HCT116 (cell line): ENCODE measurements at regions not wholly inside any gene's neighbourhood (a gene's known extent, or its start where the extent isn't known, plus 50 kb on each side); places are given as distances from the start of the nearest gene placed in this dataset.

ENCODE experiments used
- ATAC-seq: fragments of 200-7000 bp; cut with Tn5 transposase; 2 replicates; pipeline ENCODE4 v1.9.1; 2020; ENCODE audit warnings: mild to moderate bottlenecking, moderate library complexity
- BruUV-seq: library from RNA; stranded (reverse); fragments of 400-500 nt; replicated peaks from 2 replicates; lab custom pipeline; 2021; lab: Mats Ljungman, UMichigan
- CTCF ChIA-PET: fragments of 300-600 bp; sonication (Branson Sonifier 250); formaldehyde crosslinking; loops from one replicate; lab custom pipeline; 2021; ENCODE audit warnings: antibody characterized with exemption; lab: Charles Lee
- POLR2A ChIA-PET: fragments of 300-600, 350-600 bp; sonication (Branson Sonifier 250); formaldehyde crosslinking; loops from one replicate; lab custom pipeline; 2021; ENCODE audit warnings: antibody characterized with exemption; lab: Charles Lee
- RAD21 ChIA-PET, 2 experiments: fragments of 300-600 bp; sonication (Branson Sonifier 250); formaldehyde crosslinking; loops; one replicate each; lab custom pipeline; 2023; ENCODE audit warnings: low total read pairs in 2 of 2; ENCODE audit not compliant: uncharacterized antibody in 2 of 2, unreplicated experiment in 2 of 2, low non-redundant PET in 1 of 2; lab: Charles Lee
- DNase-seq: peaks from one replicate; pipeline ENCODE4 v3.0.0-alpha.2; 2010; ENCODE audit warnings: low read depth, low spot score
- H2AFZ ChIP-seq: fragments of 200-600 bp; shearing (Covaris generic), sonication (generic); 2 replicates; pipeline ENCODE4 v1.6.1; 2017; ENCODE audit warnings: low read depth, mixed run types, mixed read lengths, antibody characterized with exemption, low read length; ENCODE audit not compliant: poor library complexity, severe bottlenecking
- H3K27ac ChIP-seq: 2 replicates; pipeline ENCODE4 v1.5.1; 2012; ENCODE audit warnings: low read depth, low read length
- H3K27me3 ChIP-seq: fragments of 200-600 bp; sonication (generic); 2 replicates; pipeline ENCODE4 v1.6.1; 2016; ENCODE audit warnings: mixed run types, low read length, mixed read lengths; ENCODE audit not compliant: insufficient read depth
- H3K36me3 ChIP-seq, 2 experiments: fragments of 200-500 bp in 1 of 2; fragments of 200-600 bp in 1 of 2; sonication (Bioruptor generic) in 1 of 2; sonication (generic) in 1 of 2; 2 replicates each; pipeline versions ENCODE4 v1.5.1 to v1.6.1; 2014 to 2016; ENCODE audit warnings: low read length in 2 of 2, inconsistent platforms in 1 of 2, mixed read lengths in 1 of 2, mixed run types in 1 of 2; ENCODE audit not compliant: insufficient read depth in 2 of 2, control insufficient read depth in 1 of 2
- H3K4me1 ChIP-seq, 2 experiments: fragments of 200-600 bp in 1 of 2; sonication (generic) in 1 of 2; 2 replicates each; pipeline versions ENCODE4 v1.5.1 to v1.6.1; 2012 to 2017; ENCODE audit warnings: low read length in 2 of 2, inconsistent platforms in 1 of 2, mild to moderate bottlenecking in 1 of 2, mixed read lengths in 1 of 2, mixed run types in 1 of 2, moderate library complexity in 1 of 2; ENCODE audit not compliant: insufficient read depth in 2 of 2, control insufficient read depth in 1 of 2
- H3K4me2 ChIP-seq: fragments of 200-600 bp; sonication (generic); 2 replicates; pipeline ENCODE4 v1.6.1; 2017; ENCODE audit warnings: mixed run types, low read length, mixed read lengths
- H3K4me3 ChIP-seq, 2 experiments: fragments of 200-600 bp in 1 of 2; sonication (generic) in 1 of 2; replicated peaks in 1 of 2; 2 replicates each; pipeline ENCODE4 v1.5.1; 2011 to 2016; ENCODE audit warnings: low read length in 2 of 2, control low read depth in 1 of 2, low read depth in 1 of 2, mild to moderate bottlenecking in 1 of 2, mixed read lengths in 1 of 2, mixed run types in 1 of 2
- H3K79me2 ChIP-seq: fragments of 200-600 bp; sonication (generic); 2 replicates; pipeline ENCODE4 v1.6.1; 2017; ENCODE audit warnings: mild to moderate bottlenecking, mixed run types, low read length, moderate library complexity, mixed read lengths; ENCODE audit not compliant: insufficient read depth
- H3K9ac ChIP-seq: fragments of 200-600 bp; sonication (generic); 2 replicates; pipeline ENCODE4 v1.6.1; 2016; ENCODE audit warnings: low read length, mixed read lengths
- H3K9me2 ChIP-seq: fragments of 200-600 bp; sonication (generic), shearing (Covaris generic); 2 replicates; pipeline ENCODE4 v1.6.1; 2017; ENCODE audit warnings: mixed run types, mild to moderate bottlenecking, moderate library complexity; ENCODE audit not compliant: insufficient read depth
- H3K9me3 ChIP-seq, 2 experiments: fragments of 200-500 bp in 1 of 2; fragments of 200-600 bp in 1 of 2; sonication (Bioruptor generic) in 1 of 2; sonication (generic) in 1 of 2; 2 replicates each; pipeline ENCODE4 v1.6.1; 2014 to 2017; ENCODE audit warnings: low read length in 2 of 2, mixed read lengths in 2 of 2, inconsistent platforms in 1 of 2, low read depth in 1 of 2, mild to moderate bottlenecking in 1 of 2, mixed run types in 1 of 2, moderate library complexity in 1 of 2; ENCODE audit not compliant: control insufficient read depth in 1 of 2, insufficient read depth in 1 of 2
- H4K20me1 ChIP-seq: fragments of 200-600 bp; sonication (generic), shearing (Covaris generic); 2 replicates; pipeline ENCODE4 v1.6.1; 2017; ENCODE audit warnings: mixed run types, mild to moderate bottlenecking, moderate library complexity; ENCODE audit not compliant: insufficient read depth
- CBX3 ChIP-seq: IDR thresholded peaks from 2 replicates; pipeline ENCODE4 v1.6.1; 2012; ENCODE audit warnings: low read depth
- CEBPB ChIP-seq: IDR thresholded peaks from 2 replicates; pipeline ENCODE4 v1.6.1; 2012; ENCODE audit warnings: low read depth
- EGR1 ChIP-seq: IDR thresholded peaks from 2 replicates; pipeline ENCODE4 v1.6.1; 2012; ENCODE audit warnings: low read depth
- EZH2 ChIP-seq: fragments of 200-600 bp; sonication (generic); IDR thresholded peaks from 2 replicates; pipeline ENCODE4 v1.6.1; 2017; ENCODE audit warnings: antibody characterized with exemption, mixed run types
- EZH2phosphoT487 ChIP-seq: fragments of 200-600 bp; IDR thresholded peaks from 2 replicates; pipeline ENCODE4 v1.6.1; 2018; ENCODE audit warnings: antibody characterized with exemption, borderline replicate concordance
- RAD21 ChIP-seq: IDR thresholded peaks from 2 replicates; pipeline ENCODE4 v1.6.1; 2012; ENCODE audit warnings: low read depth, mild to moderate bottlenecking
- SIN3A ChIP-seq: IDR thresholded peaks from 2 replicates; pipeline ENCODE4 v1.6.1; 2012; ENCODE audit warnings: low read depth
- SP1 ChIP-seq: IDR thresholded peaks from 2 replicates; pipeline ENCODE4 v1.6.1; 2012; ENCODE audit warnings: low read depth
- SRF ChIP-seq: IDR thresholded peaks from 2 replicates; pipeline ENCODE4 v1.6.1; 2012; ENCODE audit warnings: low read depth
- TCF7L2 ChIP-seq: IDR thresholded peaks from 2 replicates; pipeline ENCODE4 v1.7.0; 2011; ENCODE audit warnings: borderline replicate concordance, inconsistent platforms; ENCODE audit not compliant: insufficient read depth, insufficient read length; ENCODE audit errors: extremely low read depth
- ZFX ChIP-seq: fragments of 450-650 bp; IDR thresholded peaks from 2 replicates; pipeline ENCODE4 v1.6.1; 2017
- ZNF274 ChIP-seq: fragments of 200-500 bp; sonication (Bioruptor generic); IDR thresholded peaks from 2 replicates; pipeline ENCODE4 v1.6.1; 2014; ENCODE audit warnings: mild to moderate bottlenecking, low read depth, low read length, inconsistent platforms
- intact Hi-C: fragments of 100-400 bp; cut with micrococcal nuclease; formaldehyde crosslinking; loops from 2 replicates; pipeline ENCODE4 v1.10.0; 2022
- TF ChIP-seq, protein P1 (sequence below): IDR thresholded peaks from 2 replicates; pipeline ENCODE4 v1.6.1; 2011; ENCODE audit warnings: mild to moderate bottlenecking, low read length, moderate library complexity; ENCODE audit not compliant: insufficient replicate concordance; ENCODE audit errors: extremely low read depth

- ATAC-seq (no peak), DNase-seq (no peak)
- no peaks in the 10 kb centered on the region for H3K9me2 ChIP-seq
- H3K27ac ChIP-seq = no peak overlapping the region
- BruUV-seq = no TSS peak
- H3K9me3 ChIP-seq = no peaks in the 10 kb centered on the region
- ChIA-PET RAD21 (no interaction called here), POLR2A (no interaction called here), CTCF (no interaction called here)
- no peak overlapping the region for H3K9ac ChIP-seq
- H3K36me3 ChIP-seq = no peaks in the 10 kb centered on the region
- H2AFZ ChIP-seq = no peak overlapping the region
- no peaks in the 10 kb centered on the region for H3K27me3 ChIP-seq
- no peaks in the 10 kb centered on the region for H3K4me1 ChIP-seq
- no peak overlapping the region for H3K4me3 ChIP-seq
- no peak overlapping the region for H3K4me2 ChIP-seq
- no peaks in the 10 kb centered on the region for H3K79me2 ChIP-seq
- intact Hi-C loops = no loop called here
- TF ChIP-seq EZH2 = no peak
- TF ChIP-seq SRF = no peak
- no peaks in the 10 kb centered on the region for H4K20me1 ChIP-seq
Observed at GRCh38 chr5:59992206-59992605, 98.7 kb upstream of the PDE4D start.

- BruUV-seq = no TSS peak
- no peak overlapping the region for H3K4me3 ChIP-seq
- H4K20me1 ChIP-seq = no peaks in the 10 kb centered on the region
- RAD21 ChIA-PET = no interaction called here
- no peak for DNase-seq
- intact Hi-C loops = no loop called here
- no peaks in the 10 kb centered on the region for H3K27me3 ChIP-seq
- TF ChIP-seq EGR1 (no peak), SIN3A (no peak), RAD21 (no peak), SRF (no peak), ZNF274 (no peak), EZH2 (no peak), EZH2phosphoT487 (no peak), CBX3 (no peak), CEBPB (no peak), SP1 (no peak), ZFX (no peak), TCF7L2 (no peak)
- TF ChIP-seq, protein P1, sequence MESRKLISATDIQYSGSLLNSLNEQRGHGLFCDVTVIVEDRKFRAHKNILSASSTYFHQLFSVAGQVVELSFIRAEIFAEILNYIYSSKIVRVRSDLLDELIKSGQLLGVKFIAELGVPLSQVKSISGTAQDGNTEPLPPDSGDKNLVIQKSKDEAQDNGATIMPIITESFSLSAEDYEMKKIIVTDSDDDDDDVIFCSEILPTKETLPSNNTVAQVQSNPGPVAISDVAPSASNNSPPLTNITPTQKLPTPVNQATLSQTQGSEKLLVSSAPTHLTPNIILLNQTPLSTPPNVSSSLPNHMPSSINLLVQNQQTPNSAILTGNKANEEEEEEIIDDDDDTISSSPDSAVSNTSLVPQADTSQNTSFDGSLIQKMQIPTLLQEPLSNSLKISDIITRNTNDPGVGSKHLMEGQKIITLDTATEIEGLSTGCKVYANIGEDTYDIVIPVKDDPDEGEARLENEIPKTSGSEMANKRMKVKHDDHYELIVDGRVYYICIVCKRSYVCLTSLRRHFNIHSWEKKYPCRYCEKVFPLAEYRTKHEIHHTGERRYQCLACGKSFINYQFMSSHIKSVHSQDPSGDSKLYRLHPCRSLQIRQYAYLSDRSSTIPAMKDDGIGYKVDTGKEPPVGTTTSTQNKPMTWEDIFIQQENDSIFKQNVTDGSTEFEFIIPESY = no peak
- TF ChIP-seq, all 23 proteins: peak for 0
- ChIA-PET POLR2A (no interaction called here), CTCF (no interaction called here)
- Histone ChIP-seq H3K36me3 (no peaks in the 10 kb centered on the region), H3K79me2 (no peaks in the 10 kb centered on the region), H3K27ac (no peak overlapping the region), H3K9me3 (no peaks in the 10 kb centered on the region), H2AFZ (no peak overlapping the region), H3K9me2 (no peaks in the 10 kb centered on the region), H3K4me1 (no peaks in the 10 kb centered on the region), H3K4me2 (no peak overlapping the region), H3K9ac (no peak overlapping the region)
- ATAC-seq = no peak
Observed at GRCh38 chr5:59988396-59988795, 94.9 kb upstream of the PDE4D start.
